Mammary epithelial cell (primary cell): ENCODE measurements at regions not wholly inside any gene's neighbourhood (a gene's known extent, or its start where the extent isn't known, plus 50 kb on each side); places are given as distances from the start of the nearest gene placed in this dataset.

Source experiments
- EZH2 ChIP-seq: IDR thresholded peaks from 2 replicates; pipeline ENCODE4 v1.6.1; 2012; ENCODE audit warnings: low read length, inconsistent platforms, borderline replicate concordance
- TF ChIP-seq, protein P1 (sequence below), 2 donors: IDR thresholded peaks in 1 of 2; conservative IDR thresholded peaks in 1 of 2; 2 replicates each; pipeline ENCODE4 v1.5.1; 2011 to 2012; ENCODE audit warnings: inconsistent platforms in 2 of 2, low read length in 2 of 2, mild to moderate bottlenecking in 2 of 2, control low read depth in 1 of 2, low read depth in 1 of 2; ENCODE audit not compliant: insufficient read depth in 1 of 2; ENCODE audit errors: extremely low read depth in 1 of 2

DNA sequence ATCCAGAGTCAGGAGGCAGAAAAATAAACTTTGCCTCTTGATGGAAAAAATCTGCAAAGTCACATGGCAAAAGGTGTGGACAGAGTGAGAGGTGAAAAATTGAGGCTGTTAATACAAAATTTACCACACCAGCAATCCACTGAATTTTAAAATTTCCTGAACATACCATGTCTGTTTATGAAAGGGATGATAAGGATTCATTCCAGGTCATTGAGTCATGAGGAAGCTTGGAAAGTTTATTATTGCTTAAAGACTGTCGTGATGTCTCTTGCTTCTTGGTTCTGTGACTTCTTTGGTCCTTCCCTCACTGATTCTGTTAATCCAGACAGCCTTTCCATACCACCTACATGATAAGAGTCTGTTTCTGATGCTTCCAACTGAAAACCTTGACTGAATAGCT lies 73.2 kb downstream of the TTC6 start:
- TF ChIP-seq, protein P1, sequence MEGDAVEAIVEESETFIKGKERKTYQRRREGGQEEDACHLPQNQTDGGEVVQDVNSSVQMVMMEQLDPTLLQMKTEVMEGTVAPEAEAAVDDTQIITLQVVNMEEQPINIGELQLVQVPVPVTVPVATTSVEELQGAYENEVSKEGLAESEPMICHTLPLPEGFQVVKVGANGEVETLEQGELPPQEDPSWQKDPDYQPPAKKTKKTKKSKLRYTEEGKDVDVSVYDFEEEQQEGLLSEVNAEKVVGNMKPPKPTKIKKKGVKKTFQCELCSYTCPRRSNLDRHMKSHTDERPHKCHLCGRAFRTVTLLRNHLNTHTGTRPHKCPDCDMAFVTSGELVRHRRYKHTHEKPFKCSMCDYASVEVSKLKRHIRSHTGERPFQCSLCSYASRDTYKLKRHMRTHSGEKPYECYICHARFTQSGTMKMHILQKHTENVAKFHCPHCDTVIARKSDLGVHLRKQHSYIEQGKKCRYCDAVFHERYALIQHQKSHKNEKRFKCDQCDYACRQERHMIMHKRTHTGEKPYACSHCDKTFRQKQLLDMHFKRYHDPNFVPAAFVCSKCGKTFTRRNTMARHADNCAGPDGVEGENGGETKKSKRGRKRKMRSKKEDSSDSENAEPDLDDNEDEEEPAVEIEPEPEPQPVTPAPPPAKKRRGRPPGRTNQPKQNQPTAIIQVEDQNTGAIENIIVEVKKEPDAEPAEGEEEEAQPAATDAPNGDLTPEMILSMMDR (conservative IDR thresholded peaks at IDR 0.05 in 1 of 2, IDR thresholded peaks at IDR 0.05 in 1 of 2; ENCODE audit: extremely low read depth in 1 of 2, insufficient read depth in 1 of 2, low read depth in 1 of 2, low read length in 2 of 2) = no peak
- no peak for TF ChIP-seq EZH2
